Left lung (tissue), 4 donors: ENCODE measurements at regions not wholly inside any gene's neighbourhood (a gene's known extent, or its start where the extent isn't known, plus 50 kb on each side); places are given as distances from the start of the nearest gene placed in this dataset.
"Not testable (repeated sequence)": the region's sequence is repeated elsewhere in the genome, so short reads cannot be mapped to it uniquely, and the experiment has no call there.

Experiments used
- ATAC-seq: fragments of 200-7000 bp; cut with Tn5 transposase; one replicate; pipeline ENCODE4 v1.9.1; 2020; ENCODE audit warnings: moderate library complexity
- DNase-seq, 4 donors: peaks; one replicate each; pipeline ENCODE4 v3.0.0-alpha.2; 2013 to 2020
- H3K27ac ChIP-seq, 2 donors: fragments of 200-600 bp; sonication (generic) in 1 of 2; one replicate each; pipeline versions ENCODE4 v1.5.0 to v1.8.0; 2020 to 2021
- H3K27me3 ChIP-seq, 2 donors: fragments of 200-600 bp; sonication (generic) in 1 of 2; one replicate each; pipeline versions ENCODE4 v1.5.0 to v1.8.0; 2020 to 2021
- H3K36me3 ChIP-seq, 2 donors: fragments of 200-600 bp; sonication (generic) in 1 of 2; one replicate each; pipeline versions ENCODE4 v1.5.0 to v1.8.0; 2020 to 2021
- H3K4me1 ChIP-seq, 2 donors: fragments of 200-600 bp; one replicate each; pipeline ENCODE4 v1.8.0; 2021
- H3K4me3 ChIP-seq, 2 donors: fragments of 200-600 bp; sonication (generic) in 1 of 2; one replicate each; pipeline versions ENCODE4 v1.5.0 to v1.8.0; 2020 to 2021; ENCODE audit warnings: mild to moderate bottlenecking in 1 of 2
- H3K9me3 ChIP-seq, 2 donors: fragments of 200-600 bp; sonication (generic) in 1 of 2; one replicate each; pipeline versions ENCODE4 v1.5.0 to v1.8.0; 2020 to 2021
- CTCF ChIP-seq, 2 donors: fragments of 200-600 bp; sonication (generic) in 1 of 2; IDR thresholded peaks; one replicate each; pipeline versions ENCODE4 v1.5.0 to v1.8.0; 2021; ENCODE audit warnings: antibody characterized with exemption in 2 of 2
- intact Hi-C, 2 donors: fragments of 100-400 bp; cut with DNase I; formaldehyde crosslinking; loops; one replicate each; pipeline versions ENCODE4 v1.11.2 to v1.14.2; 2022
- donor health status: DM: no; HTN: yes; CAD: no.
- donor health status: DM: no; HTN: no; CAD: no.

GRCh38 chr15:26066896-26067295 is 203.8 kb upstream of the ATP10A start:
- Histone ChIP-seq H3K27ac (no peak overlapping the region), H3K27me3 (no peaks in the 10 kb centered on the region), H3K9me3 (no peaks in the 10 kb centered on the region), H3K4me3 (no peak overlapping the region), H3K4me1 (no peaks in the 10 kb centered on the region), H3K36me3 (no peaks in the 10 kb centered on the region)
- TF ChIP-seq CTCF (IDR thresholded peaks at IDR 0.05): no peak
- intact Hi-C loops: no loop called here
- ATAC-seq (no peak), DNase-seq (no peak)

- Histone ChIP-seq H3K36me3 (no peaks in the 10 kb centered on the region), H3K9me3 (no peaks in the 10 kb centered on the region), H3K4me3 (no peak overlapping the region), H3K27ac (no peak overlapping the region), H3K4me1 (no peaks in the 10 kb centered on the region), H3K27me3 (no peaks in the 10 kb centered on the region)
- intact Hi-C loops: no loop called here
- ATAC-seq (no peak), DNase-seq (no peak)
- TF ChIP-seq CTCF (IDR thresholded peaks at IDR 0.05): no peak
Observed at GRCh38 chr15:26065723-26066122, 202.6 kb upstream of the ATP10A start.

- Histone ChIP-seq H3K4me3 (no peak overlapping the region), H3K4me1 (no peaks in the 10 kb centered on the region), H3K27ac (no peak overlapping the region), H3K9me3 (peaks cover 0 to 6% of the 10 kb centered on the region in 2 donors), H3K27me3 (no peaks in the 10 kb centered on the region), H3K36me3 (no peaks in the 10 kb centered on the region)
- intact Hi-C loops: no loop called here
- ATAC-seq: no peak
- DNase-seq: no peak
- TF ChIP-seq CTCF (IDR thresholded peaks at IDR 0.05): no peak
Observed at GRCh38 chr15:26061248-26061647, 198.1 kb upstream of the ATP10A start.

- ATAC-seq, DNase-seq, H3K9me3 ChIP-seq, H3K27ac ChIP-seq, H3K4me3 ChIP-seq, intact Hi-C loops, H3K27me3 ChIP-seq, H3K36me3 ChIP-seq, H3K4me1 ChIP-seq: not testable (repeated sequence)
Observed at GRCh38 chr15:26056766-26057165, 193.6 kb upstream of the ATP10A start.

GRCh38 chr15:26051761-26052675 is 188.9 kb upstream of the ATP10A start:
- ATAC-seq: no peak
- no peak for TF ChIP-seq CTCF (IDR thresholded peaks at IDR 0.05)
- H3K9me3 ChIP-seq: no peaks in the 10 kb centered on the region
- no peaks in the 10 kb centered on the region for H3K36me3 ChIP-seq
- no peaks in the 10 kb centered on the region for H3K27me3 ChIP-seq
- H3K4me3 ChIP-seq: no peak overlapping the region
- no peak overlapping the region for H3K27ac ChIP-seq
- no peaks in the 10 kb centered on the region for H3K4me1 ChIP-seq
- DNase-seq: no peak
- intact Hi-C loops: no loop called here

- intact Hi-C loops: no loop called here
- ATAC-seq (no peak), DNase-seq (no peak)
- H3K9me3 ChIP-seq: no peaks in the 10 kb centered on the region
- TF ChIP-seq CTCF (IDR thresholded peaks at IDR 0.05): no peak
- H3K4me1 ChIP-seq: no peaks in the 10 kb centered on the region
- no peaks in the 10 kb centered on the region for H3K36me3 ChIP-seq
- no peaks in the 10 kb centered on the region for H3K27me3 ChIP-seq
- H3K27ac ChIP-seq: no peak overlapping the region
- H3K4me3 ChIP-seq: no peak overlapping the region
Observed at GRCh38 chr15:26050984-26051383, 187.9 kb upstream of the ATP10A start.
